ENCODE measurements at regions not wholly inside any gene's neighbourhood (a gene's known extent, or its start where the extent isn't known, plus 50 kb on each side); places are given as distances from the start of the nearest gene placed in this dataset.

- no peak for DNase-seq
Measured at GRCh38 chr14:48537600-48537999, 862.2 kb upstream of the MDGA2 start.

DNA sequence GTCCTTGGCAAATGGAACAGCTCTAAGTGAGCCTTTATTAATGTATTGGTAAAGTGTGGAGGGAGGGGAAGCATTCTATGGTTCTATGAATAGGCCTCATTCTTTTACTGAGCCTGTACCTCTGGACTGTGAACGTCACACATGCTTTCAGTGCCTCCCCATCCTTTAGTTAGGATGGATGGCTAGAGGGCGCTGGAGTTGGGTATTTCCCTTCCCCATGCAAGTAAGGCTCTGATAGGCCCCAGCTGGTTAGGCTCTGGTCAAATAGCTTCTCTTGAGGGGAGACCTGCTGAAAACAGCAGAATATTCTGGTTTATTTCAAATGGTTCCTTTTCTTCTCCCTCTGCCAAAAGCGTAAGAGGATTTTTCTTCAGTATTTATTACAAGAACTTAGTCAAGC is 860.9 kb upstream of the MDGA2 start:
- DNase-seq, result no peak

GRCh38 chr14:48527832-48528231 is 852.4 kb upstream of the MDGA2 start:
- DNase-seq, result no peak

DNA sequence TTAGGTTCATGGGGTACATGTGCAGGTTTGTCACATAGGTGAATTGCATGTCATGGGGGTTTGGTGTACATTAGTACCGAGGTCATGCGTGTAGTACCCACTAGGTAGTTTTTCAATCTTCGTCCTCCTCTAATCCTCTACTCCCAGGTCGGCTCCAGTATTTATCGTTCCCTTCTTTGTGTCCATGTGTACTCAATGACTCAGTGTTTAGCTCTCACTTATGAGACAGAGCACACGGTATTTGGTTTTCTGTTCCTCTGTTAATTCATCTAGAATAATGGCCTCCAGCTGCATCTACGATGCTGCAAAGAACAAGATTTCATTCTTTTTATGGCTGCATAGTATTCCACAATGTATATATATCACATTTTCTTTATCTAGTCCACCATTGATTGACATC is 850.9 kb upstream of the MDGA2 start:
- DNase-seq, result no peak

- DNase-seq, result no peak
Measured at GRCh38 chr14:48504921-48505320, 829.5 kb upstream of the MDGA2 start.

GRCh38 chr14:48490756-48491155 is 815.4 kb upstream of the MDGA2 start:
- DNase-seq, result no peak

- no peak for DNase-seq
Measured at GRCh38 chr14:48473944-48474343, 798.5 kb upstream of the MDGA2 start.

DNA sequence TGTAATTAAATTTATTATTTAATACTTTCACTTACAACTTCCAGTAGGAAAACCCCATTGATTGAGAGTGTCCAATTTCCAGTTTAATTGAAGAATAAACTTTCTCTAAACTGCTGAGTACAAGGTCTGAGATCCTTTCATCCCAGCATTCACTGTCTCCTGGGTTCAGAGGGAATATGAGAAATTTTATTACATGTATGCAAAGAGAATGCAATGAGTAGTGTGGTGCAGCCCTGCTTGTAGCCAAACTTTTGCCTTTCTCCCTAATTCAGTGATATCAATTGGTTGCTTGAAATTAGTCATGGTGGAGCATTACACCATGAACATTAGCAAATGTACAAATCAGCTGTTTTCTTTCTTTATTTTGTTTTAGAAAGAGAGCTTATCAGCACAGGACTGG is 780.6 kb upstream of the MDGA2 start:
- DNase-seq, result no peak

DNA sequence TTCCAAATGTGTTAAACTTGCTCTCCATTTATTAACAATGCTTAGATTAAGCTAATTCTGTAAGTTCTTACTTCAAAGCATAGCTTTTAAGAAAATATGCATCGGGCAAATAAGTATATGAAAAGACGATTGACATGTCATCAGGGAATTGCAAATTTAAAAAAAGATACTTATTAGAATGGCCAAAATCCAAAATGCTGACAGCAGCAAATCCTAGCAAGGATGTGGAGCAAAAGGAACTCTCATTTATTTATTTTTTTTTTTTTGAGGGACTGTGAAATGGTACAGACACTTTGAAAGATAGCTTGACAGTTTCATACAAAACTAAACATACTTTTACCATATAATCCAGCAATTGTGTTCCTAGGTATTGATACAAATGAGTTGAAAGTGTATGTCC is 779.5 kb upstream of the MDGA2 start:
- no peak for DNase-seq

GRCh38 chr14:48452437-48452995 is 777.1 kb upstream of the MDGA2 start:
- no peak for DNase-seq

- no peak for DNase-seq
Measured at GRCh38 chr14:48435221-48435620, 759.8 kb upstream of the MDGA2 start.

GRCh38 chr14:48430805-48431204 is 755.4 kb upstream of the MDGA2 start:
- no peak for DNase-seq

- no peak for DNase-seq
Measured at GRCh38 chr14:48429512-48429911, 754.1 kb upstream of the MDGA2 start.

DNA sequence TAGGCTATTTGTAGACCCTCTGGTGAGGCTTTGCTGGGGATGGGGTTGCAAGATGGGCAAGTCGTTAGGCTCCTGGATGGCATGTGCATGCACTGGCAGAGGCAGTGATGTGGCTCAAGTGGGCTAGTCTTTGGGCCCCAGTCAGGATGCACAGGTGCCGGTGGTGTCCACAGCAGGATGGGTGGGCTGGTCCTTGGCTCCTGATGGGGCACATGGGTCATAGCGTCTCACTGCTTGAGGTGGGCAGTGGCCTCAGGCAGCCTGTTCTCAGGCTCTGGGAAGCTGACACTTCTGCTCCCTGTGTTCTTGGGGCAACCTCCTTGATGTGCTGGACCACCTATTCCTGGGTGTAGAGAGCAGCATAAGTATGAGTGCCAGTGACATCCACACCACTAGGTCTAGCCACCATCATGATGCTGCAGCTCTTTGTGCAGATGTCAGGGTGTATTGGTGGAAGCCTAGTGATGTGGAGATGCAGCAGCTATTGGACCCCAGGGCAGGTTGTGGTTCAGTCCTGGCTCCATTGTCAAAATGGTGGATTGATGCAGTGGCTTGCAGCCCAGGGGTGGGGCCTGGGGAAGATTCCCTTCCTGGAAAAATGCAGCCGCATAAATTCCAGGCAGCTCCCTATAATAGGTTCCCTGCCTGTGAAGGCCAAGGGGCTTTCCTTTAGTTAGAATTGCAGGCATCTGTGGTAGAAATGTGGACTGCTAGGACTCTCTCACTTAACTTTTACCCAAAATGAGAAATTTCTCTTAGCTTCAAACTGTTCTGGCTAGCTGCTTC is 742.5 kb upstream of the MDGA2 start:
- no peak for DNase-seq

- no peak for DNase-seq
Measured at GRCh38 chr14:48401321-48401720, 725.9 kb upstream of the MDGA2 start.

- peak; percentile 59 for DNase-seq
Measured at GRCh38 chr14:48398675-48399282, 723.4 kb upstream of the MDGA2 start.

DNA sequence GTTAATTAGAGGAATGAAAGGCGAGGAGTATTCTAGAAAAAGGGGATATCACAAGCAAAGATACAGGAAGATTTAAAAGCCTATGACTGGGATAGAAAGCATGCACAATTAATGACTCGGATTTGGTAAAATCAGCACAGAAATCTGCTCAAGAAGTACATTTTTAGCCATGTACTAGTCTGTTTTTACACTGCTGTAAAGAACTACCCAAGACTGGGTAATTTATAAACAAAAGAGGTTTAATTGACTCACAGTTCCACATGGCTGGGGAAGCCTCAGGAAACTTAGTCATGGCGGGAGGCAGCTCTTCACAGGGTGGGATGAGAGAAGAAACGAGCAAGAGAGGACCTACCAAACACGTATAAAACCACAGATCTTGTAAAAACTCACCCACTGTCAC is 716.3 kb upstream of the MDGA2 start:
- no peak for DNase-seq

DNA sequence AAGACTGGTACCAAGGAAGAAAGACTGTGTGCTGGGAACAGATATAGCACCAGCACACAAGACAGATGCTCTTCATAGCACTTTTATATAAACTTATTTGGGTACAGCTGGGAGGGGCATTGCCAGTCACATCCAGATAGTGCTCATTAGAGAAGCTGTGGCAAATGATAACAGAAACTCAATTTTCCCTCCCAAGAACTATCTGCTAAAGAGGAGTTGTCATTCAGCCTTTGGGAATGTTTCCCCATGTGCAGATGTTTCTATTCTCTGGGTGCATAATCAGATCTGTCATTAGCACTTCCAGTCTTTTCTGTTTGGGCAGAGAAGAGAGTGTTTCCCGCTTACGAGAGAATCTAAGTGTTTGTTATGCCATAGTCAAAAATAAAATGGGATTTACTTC is 714.9 kb upstream of the MDGA2 start:
- DNase-seq, result no peak

- no peak for DNase-seq
Measured at GRCh38 chr14:48384821-48385220, 709.4 kb upstream of the MDGA2 start.

DNA sequence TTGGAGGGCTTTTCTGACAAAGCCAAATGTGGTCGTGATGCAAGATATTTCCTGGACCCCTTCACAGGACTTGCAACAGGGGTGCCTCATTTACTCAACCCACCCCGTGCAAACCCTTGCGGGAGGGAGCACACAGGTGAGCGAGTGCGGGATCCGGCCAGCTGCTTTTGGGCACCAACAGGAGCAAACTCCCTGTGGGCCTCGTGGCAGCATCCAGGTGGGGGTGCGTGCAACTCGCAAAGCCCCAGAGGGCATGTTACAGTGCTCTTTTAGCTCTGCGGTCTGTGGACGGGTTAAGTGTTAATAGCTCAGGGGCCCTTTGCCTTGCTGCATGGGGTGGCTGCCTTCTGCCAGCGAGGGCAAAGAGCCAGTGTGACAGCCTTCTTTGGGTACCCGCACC is 707.6 kb upstream of the MDGA2 start:
- DNase-seq, result no peak

DNA sequence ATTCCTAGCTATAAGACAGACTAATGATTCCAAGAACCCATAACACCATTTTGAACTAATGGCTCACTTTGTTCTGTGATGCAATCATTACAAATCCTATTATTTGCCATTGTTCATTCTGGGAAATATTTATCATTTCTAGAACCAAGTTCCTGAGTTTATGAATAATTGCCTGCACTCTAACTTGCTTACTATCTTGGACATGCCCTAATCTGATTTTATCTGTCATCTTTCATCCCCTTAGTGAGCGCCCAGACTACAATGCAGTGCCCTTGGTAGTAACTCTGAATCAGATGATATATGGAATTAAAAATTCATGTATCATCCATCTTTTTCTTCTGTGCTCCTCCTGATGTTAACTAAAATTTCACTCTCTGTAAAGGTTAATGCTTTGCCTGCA is 703.1 kb upstream of the MDGA2 start:
- no peak for DNase-seq

- DNase-seq, result no peak
Measured at GRCh38 chr14:48373981-48374380, 698.6 kb upstream of the MDGA2 start.

- DNase-seq, result no peak
Measured at GRCh38 chr14:48350971-48351370, 675.6 kb upstream of the MDGA2 start.

DNA sequence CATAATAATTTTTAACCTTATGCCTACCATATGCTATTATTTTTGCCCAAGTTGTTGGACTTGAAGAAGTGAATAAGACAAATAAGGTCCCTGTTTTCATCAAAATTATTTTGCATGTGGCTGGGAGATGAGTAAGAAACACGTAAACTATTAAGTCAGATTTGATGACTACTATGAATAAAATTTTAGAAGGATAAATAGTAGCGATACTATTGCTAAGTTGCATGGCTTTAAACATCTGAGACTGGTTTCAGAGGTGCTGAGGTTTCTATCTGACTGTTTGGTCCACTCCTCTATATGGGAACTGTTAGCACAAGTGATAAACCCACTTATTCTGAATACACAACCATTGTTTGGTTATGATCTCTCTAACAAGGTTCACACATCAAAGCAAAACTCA is 674.3 kb upstream of the MDGA2 start:
- no peak for DNase-seq

DNA sequence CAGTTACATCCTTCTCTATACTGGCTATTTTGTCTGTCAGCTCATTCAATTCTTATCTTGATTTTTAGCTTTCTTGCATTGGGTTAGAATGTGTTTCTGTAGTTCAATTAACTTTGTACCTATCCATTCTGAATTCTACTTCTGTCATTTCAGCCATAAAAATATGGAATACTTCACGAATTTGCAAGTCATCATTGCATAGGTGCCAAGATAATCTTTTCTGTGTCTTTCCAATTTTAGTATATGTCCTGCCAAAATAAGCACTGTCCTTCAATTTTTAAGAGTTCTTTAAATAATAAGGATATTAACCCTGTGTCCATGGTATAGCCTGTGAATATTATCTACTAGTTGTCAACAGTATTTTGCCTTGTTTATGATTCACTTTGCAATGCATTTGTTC is 665.7 kb upstream of the MDGA2 start:
- DNase-seq, result no peak
